SK-N-SH treated with all-trans-retinoic acid at 6 μM for 48 hours (cell line): ENCODE measurements at regions not wholly inside any gene's neighbourhood (a gene's known extent, or its start where the extent isn't known, plus 50 kb on each side); places are given as distances from the start of the nearest gene placed in this dataset.

Source experiments
- ATAC-seq: fragments of 200-7000 bp; cut with Tn5 transposase; 3 replicates; pipeline ENCODE4 v1.9.1; 2020; ENCODE audit warnings: mild to moderate bottlenecking, moderate library complexity
- ARNTL ChIP-seq: fragments of 450-650 bp; formaldehyde crosslinking; IDR thresholded peaks from 2 replicates; pipeline ENCODE4 v1.5.0; 2020; ENCODE audit warnings: low read depth, mild to moderate bottlenecking, moderate library complexity, borderline replicate concordance
- BACH2 ChIP-seq: fragments of 250-450 bp; sonication (Bioruptor Pico); IDR thresholded peaks from 2 replicates; pipeline ENCODE4 v1.9.0; 2021; ENCODE audit warnings: mild to moderate bottlenecking, borderline replicate concordance
- CREB5 ChIP-seq: fragments of 250-450 bp; sonication (Bioruptor Pico); IDR thresholded peaks from 2 replicates; pipeline ENCODE4 v1.5.1; 2020; ENCODE audit warnings: low read depth, mild to moderate bottlenecking, moderate library complexity
- CSDC2 ChIP-seq: fragments of 250-450 bp; sonication (Bioruptor Pico); IDR thresholded peaks from 2 replicates; pipeline ENCODE4 v1.5.0; 2020; ENCODE audit warnings: mild to moderate bottlenecking, moderate library complexity
- ESRRG ChIP-seq: fragments of 250-450 bp; sonication (Bioruptor Pico); IDR thresholded peaks from 2 replicates; pipeline ENCODE4 v1.6.1; 2021; ENCODE audit warnings: mild to moderate bottlenecking
- ISL1 ChIP-seq: fragments of 250-450 bp; sonication (Bioruptor Pico); IDR thresholded peaks from 2 replicates; pipeline ENCODE4 v2.1.2; 2022; ENCODE audit warnings: mild to moderate bottlenecking, moderate library complexity
- OSR1 ChIP-seq: fragments of 250-450 bp; sonication (Bioruptor Pico); IDR thresholded peaks from 2 replicates; pipeline ENCODE4 v1.8.0; 2022; ENCODE audit warnings: moderate library complexity, mild to moderate bottlenecking, inconsistent platforms
- PATZ1 ChIP-seq: fragments of 250-450 bp; sonication (Bioruptor Pico); IDR thresholded peaks from 2 replicates; pipeline ENCODE4 v1.8.0; 2020; ENCODE audit warnings: mild to moderate bottlenecking, moderate library complexity, borderline replicate concordance
- POU6F1 ChIP-seq: fragments of 250-450 bp; sonication (Bioruptor Pico); IDR thresholded peaks from 2 replicates; pipeline ENCODE4 v1.8.0; 2021; ENCODE audit warnings: low read depth, mild to moderate bottlenecking, moderate library complexity, borderline replicate concordance
- PPARA ChIP-seq: fragments of 250-450 bp; sonication (Bioruptor Pico); IDR thresholded peaks from 2 replicates; pipeline ENCODE4 v1.5.0; 2020; ENCODE audit warnings: mild to moderate bottlenecking, borderline replicate concordance
- RARB ChIP-seq: fragments of 250-450 bp; sonication (Bioruptor Pico); IDR thresholded peaks from 2 replicates; pipeline ENCODE4 v1.8.0; 2021; ENCODE audit warnings: mild to moderate bottlenecking, moderate library complexity
- SNAI2 ChIP-seq: fragments of 250-450 bp; sonication (Bioruptor Pico); IDR thresholded peaks from 2 replicates; pipeline ENCODE4 v1.5.0; 2020; ENCODE audit warnings: mild to moderate bottlenecking, moderate library complexity
- TCF4 ChIP-seq: fragments of 250-450 bp; sonication (Bioruptor Pico); IDR thresholded peaks from 2 replicates; pipeline ENCODE4 v1.8.0; 2021; ENCODE audit warnings: mild to moderate bottlenecking, moderate library complexity, borderline replicate concordance
- TOX ChIP-seq: fragments of 250-450 bp; sonication (Bioruptor Pico); IDR thresholded peaks from 2 replicates; pipeline ENCODE4 v1.8.0; 2021; ENCODE audit warnings: mild to moderate bottlenecking, moderate library complexity, borderline replicate concordance
- ZC3H10 ChIP-seq: fragments of 250-450 bp; sonication (Bioruptor Pico); IDR thresholded peaks from 2 replicates; pipeline ENCODE4 v1.5.1; 2021; ENCODE audit warnings: mild to moderate bottlenecking, moderate library complexity
- ZFP3 ChIP-seq: fragments of 250-450 bp; sonication (Bioruptor Pico); IDR thresholded peaks from 2 replicates; pipeline ENCODE4 v1.5.0; 2020; ENCODE audit warnings: mild to moderate bottlenecking, moderate library complexity
- ZFP30 ChIP-seq: fragments of 450-650 bp; formaldehyde crosslinking; IDR thresholded peaks from 2 replicates; pipeline ENCODE4 v1.5.0; 2022; ENCODE audit warnings: mild to moderate bottlenecking, moderate library complexity
- ZNF565 ChIP-seq: fragments of 450-650 bp; formaldehyde crosslinking; conservative IDR thresholded peaks from 2 replicates; pipeline ENCODE4 v1.5.0; 2020; ENCODE audit warnings: low read depth, mild to moderate bottlenecking, moderate library complexity
- ZNF70 ChIP-seq: fragments of 450-650 bp; formaldehyde crosslinking; IDR thresholded peaks from 2 replicates; pipeline ENCODE4 v1.5.0; 2020; ENCODE audit warnings: mild to moderate bottlenecking, moderate library complexity
- ZNF8 ChIP-seq: fragments of 450-650 bp; formaldehyde crosslinking; IDR thresholded peaks from 2 replicates; pipeline ENCODE4 v1.5.0; 2020; ENCODE audit warnings: mild to moderate bottlenecking, moderate library complexity
- TF ChIP-seq, protein P1 (sequence below): fragments of 250-450 bp; sonication (Bioruptor Pico); IDR thresholded peaks from 2 replicates; pipeline ENCODE4 v1.5.1; 2021; ENCODE audit warnings: mild to moderate bottlenecking, moderate library complexity

- TF ChIP-seq POU6F1 (no peak), SNAI2 (CRISPR knock-in tag) (no peak)
Measured at GRCh38 chr14:53316504-53316903, 163.4 kb upstream of the DDHD1 start (continued).

DNA sequence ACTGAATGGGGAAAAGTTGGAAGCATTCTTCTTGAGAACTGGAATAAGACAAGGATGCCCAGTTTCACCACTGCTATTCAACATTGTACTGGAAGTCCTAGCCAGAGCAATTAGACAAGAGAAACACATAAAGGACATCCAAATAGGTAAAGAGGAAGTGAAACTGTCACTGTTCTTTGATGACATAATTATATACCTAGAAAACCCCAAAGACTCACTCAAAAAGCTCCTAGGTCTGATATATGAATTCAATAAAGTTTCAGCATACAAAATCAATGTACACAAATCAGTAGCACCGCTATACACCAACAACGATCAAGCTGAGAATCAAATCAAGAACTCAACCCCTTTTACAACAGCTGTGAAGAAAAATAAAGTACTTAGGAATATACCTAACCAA is 157.3 kb upstream of the DDHD1 start:
- TF ChIP-seq CREB5 (CRISPR knock-in tag) (no peak), ZC3H10 (CRISPR knock-in tag) (no peak), PPARA (CRISPR knock-in tag) (no peak)
- TF ChIP-seq, protein P1, sequence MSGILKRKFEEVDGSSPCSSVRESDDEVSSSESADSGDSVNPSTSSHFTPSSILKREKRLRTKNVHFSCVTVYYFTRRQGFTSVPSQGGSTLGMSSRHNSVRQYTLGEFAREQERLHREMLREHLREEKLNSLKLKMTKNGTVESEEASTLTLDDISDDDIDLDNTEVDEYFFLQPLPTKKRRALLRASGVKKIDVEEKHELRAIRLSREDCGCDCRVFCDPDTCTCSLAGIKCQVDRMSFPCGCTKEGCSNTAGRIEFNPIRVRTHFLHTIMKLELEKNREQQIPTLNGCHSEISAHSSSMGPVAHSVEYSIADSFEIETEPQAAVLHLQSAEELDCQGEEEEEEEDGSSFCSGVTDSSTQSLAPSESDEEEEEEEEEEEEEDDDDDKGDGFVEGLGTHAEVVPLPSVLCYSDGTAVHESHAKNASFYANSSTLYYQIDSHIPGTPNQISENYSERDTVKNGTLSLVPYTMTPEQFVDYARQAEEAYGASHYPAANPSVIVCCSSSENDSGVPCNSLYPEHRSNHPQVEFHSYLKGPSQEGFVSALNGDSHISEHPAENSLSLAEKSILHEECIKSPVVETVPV (CRISPR knock-in tag): no peak
- TF ChIP-seq, all 23 proteins: peak for 0
- no peak for ATAC-seq

GRCh38 chr14:53306911-53307310 is 153.8 kb upstream of the DDHD1 start:
- no peak for TF ChIP-seq ARNTL
- TF ChIP-seq ZFP3 (CRISPR knock-in tag): no peak
- no peak for TF ChIP-seq SNAI2 (CRISPR knock-in tag)
- no peak for TF ChIP-seq CREB5 (CRISPR knock-in tag)
- TF ChIP-seq ZC3H10 (CRISPR knock-in tag): no peak
- no peak for TF ChIP-seq ZNF70 (CRISPR knock-in tag)
- TF ChIP-seq ZNF8 (CRISPR knock-in tag): no peak
- no peak for TF ChIP-seq ISL1 (CRISPR knock-in tag)
- no peak for TF ChIP-seq ZNF565 (CRISPR knock-in tag)
- TF ChIP-seq PPARA (CRISPR knock-in tag): no peak
- TF ChIP-seq, protein P1 (CRISPR knock-in tag): no peak
- no peak for TF ChIP-seq BACH2 (CRISPR knock-in tag)
- no peak for TF ChIP-seq ESRRG (CRISPR knock-in tag)
- TF ChIP-seq CSDC2 (CRISPR knock-in tag): no peak
- TF ChIP-seq POU6F1: no peak
- TF ChIP-seq RARB (CRISPR knock-in tag): no peak
- ATAC-seq: peak; percentile 55

DNA sequence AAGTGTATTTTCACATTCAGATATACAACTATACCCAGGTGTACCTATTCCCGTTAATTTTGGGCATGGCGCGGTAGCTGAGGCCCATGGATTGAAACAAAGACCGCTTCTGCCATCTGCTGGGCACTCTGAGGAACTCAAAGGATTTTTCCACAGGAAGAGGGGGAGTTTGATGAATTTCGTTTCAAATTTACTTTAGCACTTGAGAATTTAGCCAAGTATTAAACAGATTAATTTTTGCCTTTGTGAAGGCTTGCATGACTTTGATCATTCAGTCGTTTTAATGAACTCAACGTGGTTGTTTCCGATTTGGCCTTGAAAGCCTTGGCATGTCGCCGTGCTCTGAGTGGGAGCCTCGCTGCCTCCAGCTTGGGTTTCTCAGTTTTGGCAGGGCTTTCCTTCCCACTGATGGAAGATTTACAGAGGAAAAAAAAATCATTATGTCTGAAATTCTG is 153.2 kb upstream of the DDHD1 start:
- ATAC-seq: peak; percentile 92
- TF ChIP-seq CSDC2 (CRISPR knock-in tag) (no peak), ZFP3 (CRISPR knock-in tag) (no peak), SNAI2 (CRISPR knock-in tag) (no peak), ZFP30 (CRISPR knock-in tag) (no peak), ZNF8 (CRISPR knock-in tag) (no peak), POU6F1 (no peak), CREB5 (CRISPR knock-in tag) (no peak), BACH2 (CRISPR knock-in tag) (no peak), PATZ1 (CRISPR knock-in tag) (no peak), TCF4 (CRISPR knock-in tag) (no peak), OSR1 (CRISPR knock-in tag) (no peak), RARB (CRISPR knock-in tag) (no peak), ISL1 (CRISPR knock-in tag) (no peak), ESRRG (CRISPR knock-in tag) (no peak), ZC3H10 (CRISPR knock-in tag) (no peak), TOX (CRISPR knock-in tag) (no peak), PPARA (CRISPR knock-in tag) (no peak)
